ENCODE measurements at regions not wholly inside any gene's neighbourhood (a gene's known extent, or its start where the extent isn't known, plus 50 kb on each side); places are given as distances from the start of the nearest gene placed in this dataset.

GRCh38 chr13:79671420-79671819 lies 190.5 kb downstream of the NDFIP2 start:
- DNase-seq (no peak), ATAC-seq (ENCODE audit: poor library complexity) (no peak)
- CTCF ChIA-PET: no interaction called here
- intact Hi-C loops (cut with DNase I, micrococcal nuclease): loop anchor here in 1 of 2 experiments (10.0 kb wide), 1 partner anchor 693 kb away; no protein-coding TSS in a partner anchor
- no peaks in the 10 kb centered on the region for H3K4me1 Mint-ChIP-seq (ENCODE audit: low read depth)
- TF ChIP-seq CTCF (IDR thresholded peaks at IDR 0.05): no peak
- H3K9me3 Mint-ChIP-seq: no peaks in the 10 kb centered on the region
- H3K4me3 Mint-ChIP-seq: no peak overlapping the region
- no peaks in the 10 kb centered on the region for H3K27me3 ChIP-seq (ENCODE audit: control insufficient read depth in 1 of 2, insufficient read depth in 2 of 2, low read length in 2 of 2)
- no peak overlapping the region for H3K4me3 ChIP-seq (ENCODE audit: low read length)
- H3K4me1 ChIP-seq (ENCODE audit: insufficient read depth, low read length): no peaks in the 10 kb centered on the region
- no peaks in the 10 kb centered on the region for H3K36me3 ChIP-seq (ENCODE audit: insufficient read depth, low read length)
- no peaks in the 10 kb centered on the region for H3K36me3 Mint-ChIP-seq (ENCODE audit: low read depth)
- H3K27ac ChIP-seq (ENCODE audit: low read depth in 1 of 2, low read length in 2 of 2): no peak overlapping the region
- no peak overlapping the region for H3K27ac Mint-ChIP-seq
- POLR2A ChIA-PET: no interaction called here
- peaks cover 18% of the 10 kb centered on the region for H3K27me3 Mint-ChIP-seq
- no peaks in the 10 kb centered on the region for H3K9me3 ChIP-seq (ENCODE audit: control insufficient read depth in 1 of 2, insufficient read depth in 1 of 2, low read length in 2 of 2)

GRCh38 chr13:79668201-79668752 lies 187.3 kb downstream of the NDFIP2 start:
- no peak overlapping the region for H3K4me3 Mint-ChIP-seq

GRCh38 chr13:79667771-79668170 lies 186.8 kb downstream of the NDFIP2 start:
- ATAC-seq (ENCODE audit: poor library complexity): no peak
- ChIA-PET CTCF (no interaction called here), POLR2A (no interaction called here)

More at GRCh38 chr13:79668201-79668752, 187.3 kb downstream of the NDFIP2 start:
- DNase-seq (no peak), ATAC-seq (ENCODE audit: poor library complexity) (no peak)
- Mint-ChIP-seq H3K27me3 (peaks cover 26% of the 10 kb centered on the region), H3K27ac (no peak overlapping the region), H3K36me3 (ENCODE audit: low read depth) (no peaks in the 10 kb centered on the region), H3K9me3 (no peaks in the 10 kb centered on the region), H3K4me1 (ENCODE audit: low read depth) (no peaks in the 10 kb centered on the region)
- intact Hi-C loops (cut with DNase I, micrococcal nuclease): no loop called here
- Histone ChIP-seq H3K36me3 (ENCODE audit: insufficient read depth, low read length) (no peaks in the 10 kb centered on the region), H3K27me3 (ENCODE audit: control insufficient read depth in 1 of 2, insufficient read depth in 2 of 2, low read length in 2 of 2) (no peaks in the 10 kb centered on the region), H3K27ac (ENCODE audit: low read depth in 1 of 2, low read length in 2 of 2) (no peak overlapping the region), H3K4me1 (ENCODE audit: insufficient read depth, low read length) (no peaks in the 10 kb centered on the region), H3K4me3 (ENCODE audit: low read length) (no peak overlapping the region), H3K9me3 (ENCODE audit: control insufficient read depth in 1 of 2, insufficient read depth in 1 of 2, low read length in 2 of 2) (no peaks in the 10 kb centered on the region)
- no peak for TF ChIP-seq CTCF (IDR thresholded peaks at IDR 0.05)
- ChIA-PET POLR2A (no interaction called here), CTCF (no interaction called here)

More at GRCh38 chr13:79667771-79668170, 186.8 kb downstream of the NDFIP2 start:
- Mint-ChIP-seq H3K9me3 (no peaks in the 10 kb centered on the region), H3K4me1 (ENCODE audit: low read depth) (no peaks in the 10 kb centered on the region), H3K4me3 (no peak overlapping the region), H3K27me3 (peaks cover 26% of the 10 kb centered on the region), H3K36me3 (ENCODE audit: low read depth) (no peaks in the 10 kb centered on the region), H3K27ac (no peak overlapping the region)
- H3K27me3 ChIP-seq (ENCODE audit: control insufficient read depth in 1 of 2, insufficient read depth in 2 of 2, low read length in 2 of 2): no peaks in the 10 kb centered on the region
- no peak for TF ChIP-seq CTCF (IDR thresholded peaks at IDR 0.05)
- no peak for DNase-seq
- H3K36me3 ChIP-seq (ENCODE audit: insufficient read depth, low read length): no peaks in the 10 kb centered on the region
- H3K4me1 ChIP-seq (ENCODE audit: insufficient read depth, low read length): no peaks in the 10 kb centered on the region
- H3K27ac ChIP-seq (ENCODE audit: low read depth in 1 of 2, low read length in 2 of 2): no peak overlapping the region
- no peaks in the 10 kb centered on the region for H3K9me3 ChIP-seq (ENCODE audit: control insufficient read depth in 1 of 2, insufficient read depth in 1 of 2, low read length in 2 of 2)
- no peak overlapping the region for H3K4me3 ChIP-seq (ENCODE audit: low read length)
- intact Hi-C loops (cut with DNase I, micrococcal nuclease): no loop called here

Measured in CD4-positive, alpha-beta T cell (primary cell).